IMR-90 (cell line): ENCODE measurements at regions not wholly inside any gene's neighbourhood (a gene's known extent, or its start where the extent isn't known, plus 50 kb on each side); places are given as distances from the start of the nearest gene placed in this dataset.

Experiments used
- ATAC-seq: fragments of 200-7000 bp; cut with Tn5 transposase; 2 replicates; pipeline ENCODE4 v1.9.1; 2020; ENCODE audit warnings: low read depth, mild to moderate bottlenecking, moderate library complexity
- BruUV-seq: library from RNA; stranded (reverse); fragments of 400-500 nt; replicated peaks from 2 replicates; lab custom pipeline; 2021; lab: Mats Ljungman, UMichigan
- CTCF ChIA-PET: fragments of 300-600 bp; formaldehyde crosslinking; extraction: SDS; loops from one replicate; lab custom pipeline; 2021; ENCODE audit warnings: antibody characterized with exemption; lab: Yijun Ruan, JAX
- POLR2A ChIA-PET: fragments of 300-600 bp; sonication (Branson Sonifier 250); formaldehyde crosslinking; loops from one replicate; lab custom pipeline; 2022; ENCODE audit warnings: antibody characterized with exemption; ENCODE audit not compliant: unreplicated experiment; lab: Charles Lee
- DNase-seq: peaks from one replicate; pipeline ENCODE4 v3.0.0; 2013
- H2AFZ ChIP-seq: replicated peaks from 2 replicates; pipeline ENCODE3; 2013; ENCODE audit warnings: low read length, mild to moderate bottlenecking; ENCODE audit not compliant: poor library complexity
- H2AK5ac ChIP-seq: 2 replicates; pipeline ENCODE4 v1.6.1; 2013; ENCODE audit warnings: low read depth, low read length, inconsistent platforms
- H2AK9ac ChIP-seq: replicated peaks from 2 replicates; pipeline ENCODE3; 2013; ENCODE audit warnings: mild to moderate bottlenecking, low read depth, low read length, moderate library complexity; ENCODE audit not compliant: poor library complexity
- H2BK120ac ChIP-seq: 2 replicates; pipeline ENCODE4 v1.6.1; 2013; ENCODE audit warnings: low read depth, low read length, inconsistent platforms
- H2BK15ac ChIP-seq: 3 replicates; pipeline ENCODE4 v1.6.1; 2013; ENCODE audit warnings: low read depth, low read length, inconsistent platforms
- H2BK20ac ChIP-seq: 2 replicates; pipeline ENCODE4 v1.6.1; 2013; ENCODE audit warnings: low read depth, mild to moderate bottlenecking, inconsistent platforms, low read length, moderate library complexity
- H2BK5ac ChIP-seq: 2 replicates; pipeline ENCODE4 v1.6.1; 2013; ENCODE audit warnings: mild to moderate bottlenecking, low read depth, low read length, inconsistent platforms; ENCODE audit not compliant: poor library complexity, severe bottlenecking
- H3K14ac ChIP-seq: replicated peaks from 2 replicates; pipeline ENCODE4 v1.6.1; 2013; ENCODE audit warnings: low read depth, low read length, inconsistent platforms
- H3K18ac ChIP-seq: 2 replicates; pipeline ENCODE4 v1.6.1; 2013; ENCODE audit warnings: low read depth, low read length, control low read depth
- H3K23ac ChIP-seq: 2 replicates; pipeline ENCODE4 v1.6.1; 2013; ENCODE audit warnings: low read depth, low read length, inconsistent platforms
- H3K27ac ChIP-seq: 2 replicates; pipeline ENCODE4 v1.5.1; 2013; ENCODE audit warnings: mild to moderate bottlenecking, control low read depth, low read length; ENCODE audit not compliant: insufficient read depth
- H3K27me3 ChIP-seq: 2 replicates; pipeline ENCODE4 v1.6.1; 2013; ENCODE audit warnings: low read length; ENCODE audit not compliant: control insufficient read depth, insufficient read depth
- H3K36me3 ChIP-seq: 2 replicates; pipeline ENCODE4 v1.6.1; 2013; ENCODE audit warnings: low read length, mixed read lengths; ENCODE audit not compliant: control insufficient read depth, insufficient read depth
- H3K4ac ChIP-seq: 2 replicates; pipeline ENCODE4 v1.6.1; 2013; ENCODE audit warnings: low read depth, low read length, inconsistent platforms
- H3K4me1 ChIP-seq: 2 replicates; pipeline ENCODE4 v1.6.1; 2013; ENCODE audit warnings: low read length, mixed read lengths; ENCODE audit not compliant: control insufficient read depth, insufficient read depth
- H3K4me2 ChIP-seq: 2 replicates; pipeline ENCODE4 v1.6.1; 2013; ENCODE audit warnings: low read depth, mild to moderate bottlenecking, control low read depth, low read length, moderate library complexity
- H3K4me3 ChIP-seq: 2 replicates; pipeline ENCODE4 v1.5.1; 2013; ENCODE audit warnings: low read depth, mild to moderate bottlenecking, control low read depth, low read length, moderate library complexity; ENCODE audit not compliant: insufficient read depth
- H3K56ac ChIP-seq: 2 replicates; pipeline ENCODE4 v1.6.1; 2013; ENCODE audit warnings: low read length, inconsistent platforms; ENCODE audit not compliant: insufficient read depth; ENCODE audit errors: extremely low read depth
- H3K79me1 ChIP-seq, 2 experiments: 2 replicates each; pipeline ENCODE4 v1.6.1; 2013; ENCODE audit warnings: low read length in 2 of 2, inconsistent platforms in 1 of 2, low read depth in 1 of 2
- H3K9ac ChIP-seq: 2 replicates; pipeline ENCODE4 v1.6.1; 2013; ENCODE audit warnings: low read depth, low read length, control low read depth
- H3K9me1 ChIP-seq: 2 replicates; pipeline ENCODE4 v1.6.1; 2013; ENCODE audit warnings: low read length, inconsistent platforms; ENCODE audit not compliant: insufficient read depth
- H3K9me3 ChIP-seq: 2 replicates; pipeline ENCODE4 v1.6.1; 2013; ENCODE audit warnings: low read length; ENCODE audit not compliant: control insufficient read depth, insufficient read depth
- H4K20me1 ChIP-seq: 2 replicates; pipeline ENCODE4 v1.6.1; 2013; ENCODE audit warnings: low read length, inconsistent platforms; ENCODE audit not compliant: insufficient read depth
- H4K5ac ChIP-seq: 2 replicates; pipeline ENCODE4 v1.6.1; 2013; ENCODE audit warnings: mild to moderate bottlenecking, low read depth, low read length, control low read depth
- H4K8ac ChIP-seq, 2 experiments: 2 replicates each; pipeline ENCODE4 v1.6.1; 2013; ENCODE audit warnings: low read depth in 2 of 2, low read length in 2 of 2, control low read depth in 1 of 2, inconsistent platforms in 1 of 2
- H4K91ac ChIP-seq: 2 replicates; pipeline ENCODE4 v1.6.1; 2013; ENCODE audit warnings: low read depth, low read length, inconsistent platforms; ENCODE audit not compliant: insufficient read depth
- BHLHE40 ChIP-seq: fragments of 150-350 bp; IDR thresholded peaks from 2 replicates; pipeline ENCODE4 v1.6.1; 2016; ENCODE audit warnings: mild to moderate bottlenecking, low read depth, low read length
- CEBPB ChIP-seq: IDR thresholded peaks from 2 replicates; pipeline ENCODE4 v1.6.1; 2012; ENCODE audit warnings: low read depth, low read length, improper control_type of control experiment
- CHD1 ChIP-seq: IDR thresholded peaks from 2 replicates; pipeline ENCODE4 v1.6.1; 2012; ENCODE audit warnings: low read depth, low read length, improper control_type of control experiment
- ELK1 ChIP-seq: fragments of 150-350 bp; IDR thresholded peaks from 2 replicates; pipeline ENCODE4 v1.6.1; 2016; ENCODE audit warnings: low read depth, mild to moderate bottlenecking, low read length, moderate library complexity, borderline replicate concordance
- MAFK ChIP-seq: IDR thresholded peaks from 2 replicates; pipeline ENCODE4 v1.6.1; 2012; ENCODE audit warnings: low read depth, low read length, improper control_type of control experiment
- MAZ ChIP-seq: IDR thresholded peaks from 2 replicates; pipeline ENCODE4 v1.6.1; 2012; ENCODE audit warnings: low read depth, mild to moderate bottlenecking, low read length, improper control_type of control experiment, moderate library complexity, borderline replicate concordance
- RAD21 ChIP-seq: IDR thresholded peaks from 2 replicates; pipeline ENCODE4 v1.6.1; 2012; ENCODE audit warnings: low read length, improper control_type of control experiment
- RCOR1 ChIP-seq: IDR thresholded peaks from 2 replicates; pipeline ENCODE4 v1.6.1; 2012; ENCODE audit warnings: mild to moderate bottlenecking, low read length, improper control_type of control experiment; ENCODE audit not compliant: insufficient replicate concordance
- RFX5 ChIP-seq: IDR thresholded peaks from 2 replicates; pipeline ENCODE4 v1.8.0; 2012; ENCODE audit warnings: low read depth, mild to moderate bottlenecking, low read length, moderate library complexity
- SMC3 ChIP-seq: fragments of 150-350 bp; IDR thresholded peaks from 2 replicates; pipeline ENCODE4 v1.6.1; 2016; ENCODE audit warnings: low read depth, mild to moderate bottlenecking, antibody characterized with exemption, low read length, moderate library complexity
- USF2 ChIP-seq: fragments of 150-350 bp; IDR thresholded peaks from 2 replicates; pipeline ENCODE4 v1.6.1; 2017; ENCODE audit warnings: mild to moderate bottlenecking, antibody characterized with exemption, low read length, low read depth
- WGBS, 2 experiments: methylation state at CpG; one replicate each; pipeline versions ENCODE4 v1.1.5 to v1.1.7; 2013; ENCODE audit warnings: missing lambda C conversion rate in 2 of 2; ENCODE audit not compliant: insufficient read length in 1 of 2; ENCODE audit errors: extremely low coverage in 2 of 2; 5-methylcytosine and 5-hydroxymethylcytosine counted together
- dilution Hi-C: fragments of 300-500 bp; cut with HindIII; formaldehyde crosslinking; loops from one replicate; pipeline ENCODE4 v1.14.3; 2018; ENCODE audit warnings: low sequenced_read_pairs; ENCODE audit not compliant: unreplicated experiment
- in situ Hi-C: fragments of 300-500 bp; cut with MboI; formaldehyde crosslinking; loops from 3 replicates; pipeline ENCODE4 v1.14.3; 2019; ENCODE audit warnings: low sequenced_read_pairs, inconsistent platforms, mixed read lengths
- intact Hi-C: fragments of 100-400 bp; cut with micrococcal nuclease; formaldehyde crosslinking; loops from 2 replicates; pipeline ENCODE4 v1.10.0; 2022

GRCh38 chr6:114833211-114833610 is 490.4 kb upstream of the HS3ST5 start:
- no peak overlapping the region for H3K9ac ChIP-seq
- ATAC-seq (no peak), DNase-seq (no peak)
- no peak overlapping the region for H4K5ac ChIP-seq
- no peak for TF ChIP-seq BHLHE40
- no peak for TF ChIP-seq RFX5
- TF ChIP-seq ELK1 = no peak
- no peak for TF ChIP-seq CHD1
- no peak for TF ChIP-seq SMC3
- TF ChIP-seq RAD21 = no peak
- no peak for TF ChIP-seq USF2
- no peak for TF ChIP-seq MAZ
- no peak for TF ChIP-seq MAFK
- TF ChIP-seq CEBPB = no peak
- no peak for TF ChIP-seq RCOR1
- in situ Hi-C loops = no loop called here
- H3K27ac ChIP-seq = no peak overlapping the region
- no peaks in the 10 kb centered on the region for H3K4me1 ChIP-seq
- H4K20me1 ChIP-seq = no peaks in the 10 kb centered on the region
- H2BK120ac ChIP-seq = no peak overlapping the region
- H3K4me2 ChIP-seq = no peak overlapping the region
- dilution Hi-C loops = no loop called here
- H3K23ac ChIP-seq = no peak overlapping the region
- H2AK9ac ChIP-seq = no peak overlapping the region
- no peaks in the 10 kb centered on the region for H3K9me1 ChIP-seq
- ChIA-PET CTCF (no interaction called here), POLR2A (no interaction called here)
- no peak overlapping the region for H4K91ac ChIP-seq
- no CpG with 5 or more reads among the region's 1 CpG for WGBS, 2 experiments
- no peak overlapping the region for H3K4ac ChIP-seq
- H3K79me1 ChIP-seq = no peaks in the 10 kb centered on the region
- no peaks in the 10 kb centered on the region for H3K27me3 ChIP-seq
- intact Hi-C loops = no loop called here
- H2AK5ac ChIP-seq = no peak overlapping the region
- H3K4me3 ChIP-seq = no peak overlapping the region
- H3K14ac ChIP-seq = no peak overlapping the region
- BruUV-seq = no TSS peak
- no peaks in the 10 kb centered on the region for H3K9me3 ChIP-seq
- H3K18ac ChIP-seq = no peak overlapping the region
- H2AFZ ChIP-seq = no peak overlapping the region
- H3K56ac ChIP-seq = no peak overlapping the region
- no peak overlapping the region for H2BK5ac ChIP-seq
- H3K36me3 ChIP-seq = no peaks in the 10 kb centered on the region
- no peak overlapping the region for H2BK15ac ChIP-seq
- H4K8ac ChIP-seq = no peak overlapping the region
- H2BK20ac ChIP-seq = no peak overlapping the region
